Adrenal gland (tissue), 5 donors: ENCODE measurements at regions not wholly inside any gene's neighbourhood (a gene's known extent, or its start where the extent isn't known, plus 50 kb on each side); places are given as distances from the start of the nearest gene placed in this dataset.

Experiments
- POLR2A ChIP-seq, 2 donors: fragments of 450-650 bp; IDR thresholded peaks; one replicate each; pipeline ENCODE4 v1.6.1; 2017; ENCODE audit warnings: antibody characterized with exemption in 2 of 2, mild to moderate bottlenecking in 2 of 2, moderate library complexity in 1 of 2
- TF ChIP-seq, protein P1 (sequence below), 6 experiments: fragments of 450-650 bp in 4 of 6; fragments of 200-600 bp in 2 of 6; sonication (generic) in 1 of 6; IDR thresholded peaks; 1 replicate in 5 of 6; 2 replicates in 1 of 6; pipeline versions ENCODE4 v1.5.1 to v1.8.0; 2016 to 2021; ENCODE audit warnings: antibody characterized with exemption in 6 of 6, mild to moderate bottlenecking in 2 of 6, moderate library complexity in 1 of 6
- donor health status: DM: no; HTN: no; CAD: no.

DNA sequence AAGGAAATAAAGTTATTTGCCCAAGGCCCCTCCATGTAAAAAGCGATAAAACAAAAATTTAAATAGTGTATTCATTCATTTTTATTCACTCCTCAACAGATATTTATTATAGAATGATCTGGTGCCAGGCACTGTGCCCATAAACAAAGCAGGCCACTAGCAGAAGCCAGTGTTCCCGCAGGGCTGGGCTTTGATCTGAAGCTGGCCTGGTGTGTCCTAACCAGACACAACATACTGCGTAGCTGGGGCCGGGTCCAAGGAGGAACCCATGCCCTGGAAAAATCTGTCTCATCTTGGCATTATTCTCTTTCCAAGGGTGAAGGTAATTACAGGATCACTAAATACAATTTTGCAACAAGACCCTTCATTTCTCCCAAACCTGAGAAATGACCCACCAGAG is 537.4 kb upstream of the CDH5 start:
- no peak for TF ChIP-seq POLR2A (IDR thresholded peaks at IDR 0.05)
- TF ChIP-seq, protein P1, sequence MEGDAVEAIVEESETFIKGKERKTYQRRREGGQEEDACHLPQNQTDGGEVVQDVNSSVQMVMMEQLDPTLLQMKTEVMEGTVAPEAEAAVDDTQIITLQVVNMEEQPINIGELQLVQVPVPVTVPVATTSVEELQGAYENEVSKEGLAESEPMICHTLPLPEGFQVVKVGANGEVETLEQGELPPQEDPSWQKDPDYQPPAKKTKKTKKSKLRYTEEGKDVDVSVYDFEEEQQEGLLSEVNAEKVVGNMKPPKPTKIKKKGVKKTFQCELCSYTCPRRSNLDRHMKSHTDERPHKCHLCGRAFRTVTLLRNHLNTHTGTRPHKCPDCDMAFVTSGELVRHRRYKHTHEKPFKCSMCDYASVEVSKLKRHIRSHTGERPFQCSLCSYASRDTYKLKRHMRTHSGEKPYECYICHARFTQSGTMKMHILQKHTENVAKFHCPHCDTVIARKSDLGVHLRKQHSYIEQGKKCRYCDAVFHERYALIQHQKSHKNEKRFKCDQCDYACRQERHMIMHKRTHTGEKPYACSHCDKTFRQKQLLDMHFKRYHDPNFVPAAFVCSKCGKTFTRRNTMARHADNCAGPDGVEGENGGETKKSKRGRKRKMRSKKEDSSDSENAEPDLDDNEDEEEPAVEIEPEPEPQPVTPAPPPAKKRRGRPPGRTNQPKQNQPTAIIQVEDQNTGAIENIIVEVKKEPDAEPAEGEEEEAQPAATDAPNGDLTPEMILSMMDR (IDR thresholded peaks at IDR 0.05) = no peak
